GM12878 (cell line): ENCODE measurements at regions not wholly inside any gene's neighbourhood (a gene's known extent, or its start where the extent isn't known, plus 50 kb on each side); places are given as distances from the start of the nearest gene placed in this dataset.

ENCODE experiments used
- ATAC-seq: fragments of 200-7000 bp; cut with Tn5 transposase; 3 replicates; pipeline ENCODE4 v1.9.1; 2020; ENCODE audit warnings: mild to moderate bottlenecking, moderate library complexity
- BruUV-seq: library from RNA; stranded (reverse); fragments of 400-500 nt; replicated peaks from 2 replicates; lab custom pipeline; 2021; lab: Mats Ljungman, UMichigan
- CTCF ChIA-PET: fragments of 300-600 bp; sonication (Branson Sonifier 250); formaldehyde crosslinking; extraction: SDS; loops from one replicate; lab custom pipeline; 2021; ENCODE audit warnings: inconsistent platforms; lab: Yijun Ruan, JAX
- POLR2A ChIA-PET: fragments of 350-600 bp; formaldehyde crosslinking; extraction: SDS; loops from one replicate; lab custom pipeline; 2021; ENCODE audit warnings: inconsistent platforms; lab: Charles Lee
- RAD21 ChIA-PET: fragments of 300-600 bp; sonication (Branson Sonifier 250); formaldehyde crosslinking; loops from one replicate; lab custom pipeline; 2023; ENCODE audit warnings: antibody characterized with exemption; ENCODE audit not compliant: unreplicated experiment; lab: Charles Lee
- SMC1A ChIA-PET: fragments of 300-600 bp; sonication (Branson Sonifier 250); formaldehyde crosslinking; loops from one replicate; lab custom pipeline; 2023; ENCODE audit not compliant: unreplicated experiment, uncharacterized antibody; lab: Charles Lee
- DNase-seq: peaks from one replicate; pipeline ENCODE4 v3.0.0-alpha.2; 2011; ENCODE audit warnings: low read depth, low spot score
- FAIRE-seq: peaks from 3 replicates; lab custom pipeline; 2011; peaks lifted over from hg19 to GRCh38; lab: Jason Lieb, UNC
- H2AFZ ChIP-seq: 2 replicates; pipeline ENCODE4 v1.6.0; 2011; ENCODE audit warnings: low read depth, low read length, control low read depth; ENCODE audit not compliant: control insufficient read depth
- H3K27ac ChIP-seq: 2 replicates; pipeline ENCODE4 v1.5.1; 2011; ENCODE audit warnings: control low read depth; ENCODE audit not compliant: control insufficient read depth, insufficient read depth
- H3K27me3 ChIP-seq, 2 experiments: replicated peaks in 1 of 2; 2 replicates each; pipeline versions ENCODE4 v1.6.0 to v1.6.1; 2011; ENCODE audit warnings: low read length in 1 of 2; ENCODE audit not compliant: control insufficient read depth in 2 of 2, insufficient read depth in 2 of 2
- H3K36me3 ChIP-seq, 2 experiments: 2 replicates each; pipeline ENCODE4 v1.5.1; 2011; ENCODE audit warnings: low read length in 1 of 2; ENCODE audit not compliant: control insufficient read depth in 2 of 2, insufficient read depth in 2 of 2
- H3K4me1 ChIP-seq: 2 replicates; pipeline ENCODE4 v1.6.1; 2011; ENCODE audit warnings: mild to moderate bottlenecking, low read length, moderate library complexity, mixed read lengths; ENCODE audit not compliant: control insufficient read depth, insufficient read depth
- H3K4me2 ChIP-seq: 2 replicates; pipeline ENCODE4 v1.6.0; 2011; ENCODE audit warnings: control low read depth; ENCODE audit not compliant: control insufficient read depth, insufficient read depth
- H3K4me3 ChIP-seq: fragments of 200-600 bp; sonication (generic); 2 replicates; pipeline ENCODE4 v1.5.1; 2016
- H3K79me2 ChIP-seq: 2 replicates; pipeline ENCODE4 v1.6.0; 2011; ENCODE audit warnings: low read length; ENCODE audit not compliant: control insufficient read depth, insufficient read depth
- H3K9ac ChIP-seq: 2 replicates; pipeline ENCODE4 v1.8.0; 2011; ENCODE audit warnings: low read length, control low read depth, mixed read lengths; ENCODE audit not compliant: control insufficient read depth, insufficient read depth
- H3K9me3 ChIP-seq: replicated peaks from 3 replicates; pipeline ENCODE4 v1.5.1; 2011; ENCODE audit warnings: mild to moderate bottlenecking, low read length; ENCODE audit not compliant: control insufficient read depth, insufficient read depth
- H4K20me1 ChIP-seq: 2 replicates; pipeline ENCODE4 v1.6.0; 2011; ENCODE audit not compliant: control insufficient read depth, insufficient read depth
- E2F4 ChIP-seq: IDR thresholded peaks from 2 replicates; pipeline ENCODE4 v1.6.1; 2012; ENCODE audit warnings: low read depth, low read length, improper control_type of control experiment
- EZH2 ChIP-seq: IDR thresholded peaks from 2 replicates; pipeline ENCODE4 v1.6.1; 2012; ENCODE audit warnings: low read depth, mild to moderate bottlenecking, control low read depth, inconsistent platforms, low read length, borderline replicate concordance; ENCODE audit not compliant: control insufficient read depth
- KLF5 ChIP-seq: fragments of 450-650 bp; IDR thresholded peaks from 2 replicates; pipeline ENCODE4 v1.6.1; 2014; ENCODE audit warnings: mild to moderate bottlenecking; ENCODE audit not compliant: partially characterized antibody
- MEF2A ChIP-seq: IDR thresholded peaks from 2 replicates; pipeline ENCODE4 v1.6.1; 2011; ENCODE audit warnings: low read depth, mild to moderate bottlenecking, low read length, moderate library complexity; ENCODE audit not compliant: insufficient read depth
- RBBP5 ChIP-seq: fragments of 200-600 bp; sonication (generic); conservative IDR thresholded peaks from 2 replicates; pipeline ENCODE4 v1.6.1; 2016
- SKIL ChIP-seq: fragments of 450-650 bp; IDR thresholded peaks from 2 replicates; pipeline ENCODE4 v1.6.1; 2017; ENCODE audit warnings: mild to moderate bottlenecking, low read depth, inconsistent platforms; ENCODE audit not compliant: poor library complexity, severe bottlenecking
- SMARCA5 ChIP-seq: fragments of 450-650 bp; IDR thresholded peaks from 2 replicates; pipeline ENCODE4 v1.6.1; 2017; ENCODE audit warnings: mild to moderate bottlenecking
- SREBF1 ChIP-seq: IDR thresholded peaks from 2 replicates; pipeline ENCODE4 v1.6.1; 2012; ENCODE audit warnings: mild to moderate bottlenecking, low read length
- TCF7 ChIP-seq: IDR thresholded peaks from 2 replicates; pipeline ENCODE4 v1.6.1; 2014; ENCODE audit warnings: antibody characterized with exemption, borderline replicate concordance
- ZNF622 ChIP-seq: fragments of 450-650 bp; IDR thresholded peaks from 2 replicates; pipeline ENCODE4 v1.6.1; 2017; ENCODE audit warnings: mild to moderate bottlenecking, inconsistent platforms
- WGBS: methylation state at CpG from one replicate; pipeline ENCODE4 v1.1.6; 2016; ENCODE audit warnings: low lambda C conversion rate; ENCODE audit not compliant: insufficient replicate concordance, insufficient coverage; ENCODE audit errors: missing lambda C conversion rate; 5-methylcytosine and 5-hydroxymethylcytosine counted together
- in situ Hi-C: fragments of 300-500 bp; cut with MboI; formaldehyde crosslinking; loops from 9 replicates; pipeline ENCODE4 v1.14.3; 2018; ENCODE audit warnings: mixed read lengths
- intact Hi-C: fragments of 100-400 bp; cut with micrococcal nuclease; formaldehyde crosslinking; loops from one replicate; pipeline ENCODE4 v1.14.2; 2022; ENCODE audit not compliant: unreplicated experiment
- TF ChIP-seq, protein P1 (sequence below): fragments of 150-350 bp; IDR thresholded peaks from 2 replicates; pipeline ENCODE4 v1.6.1; 2014; ENCODE audit warnings: mild to moderate bottlenecking, low read depth, low read length
- TF ChIP-seq, protein P2 (sequence below): fragments of 450-650 bp; formaldehyde crosslinking; IDR thresholded peaks from 2 replicates; pipeline ENCODE4 v1.5.0; 2022; ENCODE audit warnings: mild to moderate bottlenecking, missing genetic modification characterization

GRCh38 chr5:155765715-155766114 is 561.2 kb upstream of the SGCD start:
- 0% methylated on average over 2 of the region's 2 CpGs for WGBS
- no TSS peak for BruUV-seq
- no peaks in the 10 kb centered on the region for H3K79me2 ChIP-seq
- intact Hi-C loops, result no loop called here
- FAIRE-seq (no peak), ATAC-seq (no peak), DNase-seq (no peak)
- ChIA-PET SMC1A (interaction anchor here (1.1 kb wide), 1 partner anchor 21 kb away, joined by 3 read pairs; no protein-coding TSS in a partner anchor), CTCF (no interaction called here), POLR2A (no interaction called here), RAD21 (no interaction called here)
- no peak overlapping the region for H2AFZ ChIP-seq
- no peaks in the 10 kb centered on the region for H3K4me1 ChIP-seq
- H3K4me3 ChIP-seq, result no peak overlapping the region
- no peaks in the 10 kb centered on the region for H3K36me3 ChIP-seq
- no peaks in the 10 kb centered on the region for H3K27me3 ChIP-seq
- H4K20me1 ChIP-seq, result no peaks in the 10 kb centered on the region
- TF ChIP-seq, protein P1, sequence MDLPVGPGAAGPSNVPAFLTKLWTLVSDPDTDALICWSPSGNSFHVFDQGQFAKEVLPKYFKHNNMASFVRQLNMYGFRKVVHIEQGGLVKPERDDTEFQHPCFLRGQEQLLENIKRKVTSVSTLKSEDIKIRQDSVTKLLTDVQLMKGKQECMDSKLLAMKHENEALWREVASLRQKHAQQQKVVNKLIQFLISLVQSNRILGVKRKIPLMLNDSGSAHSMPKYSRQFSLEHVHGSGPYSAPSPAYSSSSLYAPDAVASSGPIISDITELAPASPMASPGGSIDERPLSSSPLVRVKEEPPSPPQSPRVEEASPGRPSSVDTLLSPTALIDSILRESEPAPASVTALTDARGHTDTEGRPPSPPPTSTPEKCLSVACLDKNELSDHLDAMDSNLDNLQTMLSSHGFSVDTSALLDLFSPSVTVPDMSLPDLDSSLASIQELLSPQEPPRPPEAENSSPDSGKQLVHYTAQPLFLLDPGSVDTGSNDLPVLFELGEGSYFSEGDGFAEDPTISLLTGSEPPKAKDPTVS, result no peak
- no peak for TF ChIP-seq SKIL
- TF ChIP-seq E2F4, result no peak
- no peak for TF ChIP-seq MEF2A
- TF ChIP-seq EZH2, result no peak
- TF ChIP-seq SMARCA5, result no peak
- no peak for TF ChIP-seq RBBP5
- TF ChIP-seq SREBF1, result no peak
- no peak for TF ChIP-seq KLF5
- TF ChIP-seq ZNF622, result no peak
- TF ChIP-seq, protein P2, sequence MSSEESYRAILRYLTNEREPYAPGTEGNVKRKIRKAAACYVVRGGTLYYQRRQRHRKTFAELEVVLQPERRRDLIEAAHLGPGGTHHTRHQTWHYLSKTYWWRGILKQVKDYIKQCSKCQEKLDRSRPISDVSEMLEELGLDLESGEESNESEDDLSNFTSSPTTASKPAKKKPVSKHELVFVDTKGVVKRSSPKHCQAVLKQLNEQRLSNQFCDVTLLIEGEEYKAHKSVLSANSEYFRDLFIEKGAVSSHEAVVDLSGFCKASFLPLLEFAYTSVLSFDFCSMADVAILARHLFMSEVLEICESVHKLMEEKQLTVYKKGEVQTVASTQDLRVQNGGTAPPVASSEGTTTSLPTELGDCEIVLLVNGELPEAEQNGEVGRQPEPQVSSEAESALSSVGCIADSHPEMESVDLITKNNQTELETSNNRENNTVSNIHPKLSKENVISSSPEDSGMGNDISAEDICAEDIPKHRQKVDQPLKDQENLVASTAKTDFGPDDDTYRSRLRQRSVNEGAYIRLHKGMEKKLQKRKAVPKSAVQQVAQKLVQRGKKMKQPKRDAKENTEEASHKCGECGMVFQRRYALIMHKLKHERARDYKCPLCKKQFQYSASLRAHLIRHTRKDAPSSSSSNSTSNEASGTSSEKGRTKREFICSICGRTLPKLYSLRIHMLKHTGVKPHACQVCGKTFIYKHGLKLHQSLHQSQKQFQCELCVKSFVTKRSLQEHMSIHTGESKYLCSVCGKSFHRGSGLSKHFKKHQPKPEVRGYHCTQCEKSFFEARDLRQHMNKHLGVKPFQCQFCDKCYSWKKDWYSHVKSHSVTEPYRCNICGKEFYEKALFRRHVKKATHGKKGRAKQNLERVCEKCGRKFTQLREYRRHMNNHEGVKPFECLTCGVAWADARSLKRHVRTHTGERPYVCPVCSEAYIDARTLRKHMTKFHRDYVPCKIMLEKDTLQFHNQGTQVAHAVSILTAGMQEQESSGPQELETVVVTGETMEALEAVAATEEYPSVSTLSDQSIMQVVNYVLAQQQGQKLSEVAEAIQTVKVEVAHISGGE (CRISPR knock-in tag), result no peak
- no peak for TF ChIP-seq TCF7
- no peak overlapping the region for H3K9ac ChIP-seq
- H3K4me2 ChIP-seq, result no peak overlapping the region
- no peak overlapping the region for H3K27ac ChIP-seq
- in situ Hi-C loops, result no loop called here
- H3K9me3 ChIP-seq, result no peaks in the 10 kb centered on the region; the same call in 2 of the 3 replicates
